ENCODE measurements at regions not wholly inside any gene's neighbourhood (a gene's known extent, or its start where the extent isn't known, plus 50 kb on each side); places are given as distances from the start of the nearest gene placed in this dataset.

DNA sequence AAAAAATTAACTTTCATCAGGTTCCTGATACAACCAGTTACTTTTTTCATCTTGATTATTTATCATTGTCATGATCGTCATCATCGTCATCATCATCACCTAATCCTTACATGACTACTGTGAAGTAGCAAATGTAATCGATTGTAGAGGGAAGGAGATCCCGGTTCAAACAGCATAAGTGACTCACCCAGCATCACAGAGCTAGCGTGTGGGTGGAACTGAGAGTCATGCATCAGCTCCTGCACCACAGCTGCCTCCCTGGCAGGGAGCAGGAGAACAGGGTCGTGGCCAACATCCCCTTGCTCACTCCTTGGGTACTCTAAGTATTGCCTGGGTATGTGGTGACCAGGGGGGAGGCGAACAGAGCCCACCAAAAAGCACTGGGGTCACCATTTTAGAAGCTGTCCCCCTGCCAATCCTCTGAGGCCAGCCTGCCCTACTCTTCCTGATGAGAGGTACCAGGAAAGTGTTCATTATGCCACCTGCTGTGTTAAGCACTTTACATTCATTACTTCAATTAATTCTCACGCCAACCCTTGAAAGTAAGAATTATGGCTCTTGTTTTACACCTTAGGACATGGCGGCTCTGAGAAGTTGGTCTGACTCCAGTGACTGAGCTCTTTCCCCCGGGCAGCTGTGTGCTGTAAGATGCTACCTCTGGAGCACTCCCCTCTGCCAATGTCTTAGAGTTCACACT is 425.2 kb downstream of the CD83 start:
- Histone ChIP-seq H3F3A (ENCODE audit: insufficient read depth, low read depth) (no peaks in the 10 kb centered on the region), H4K20me1 (ENCODE audit: insufficient read depth) (no peaks in the 10 kb centered on the region), H2AFZ (no peak overlapping the region), H3K27me3 (ENCODE audit: insufficient read depth, low read depth) (no peaks in the 10 kb centered on the region), H3K79me2 (ENCODE audit: low read depth) (no peaks in the 10 kb centered on the region), H3K4me1 (replicated peaks; ENCODE audit: insufficient read depth) (no peaks in the 10 kb centered on the region), H3K9me3 (ENCODE audit: insufficient read depth, low read depth) (no peaks in the 10 kb centered on the region), H3K27ac (no peak overlapping the region), H3K36me3 (ENCODE audit: low read depth) (no peaks in the 10 kb centered on the region), H3K9me2 (ENCODE audit: insufficient read depth) (no peaks in the 10 kb centered on the region), H3K4me3 (no peak overlapping the region), H3K4me2 (no peak overlapping the region)
- TF ChIP-seq EZH2 (IDR thresholded peaks at IDR 0.05; ENCODE audit: low read depth), result no peak
- TF ChIP-seq, protein P1, sequence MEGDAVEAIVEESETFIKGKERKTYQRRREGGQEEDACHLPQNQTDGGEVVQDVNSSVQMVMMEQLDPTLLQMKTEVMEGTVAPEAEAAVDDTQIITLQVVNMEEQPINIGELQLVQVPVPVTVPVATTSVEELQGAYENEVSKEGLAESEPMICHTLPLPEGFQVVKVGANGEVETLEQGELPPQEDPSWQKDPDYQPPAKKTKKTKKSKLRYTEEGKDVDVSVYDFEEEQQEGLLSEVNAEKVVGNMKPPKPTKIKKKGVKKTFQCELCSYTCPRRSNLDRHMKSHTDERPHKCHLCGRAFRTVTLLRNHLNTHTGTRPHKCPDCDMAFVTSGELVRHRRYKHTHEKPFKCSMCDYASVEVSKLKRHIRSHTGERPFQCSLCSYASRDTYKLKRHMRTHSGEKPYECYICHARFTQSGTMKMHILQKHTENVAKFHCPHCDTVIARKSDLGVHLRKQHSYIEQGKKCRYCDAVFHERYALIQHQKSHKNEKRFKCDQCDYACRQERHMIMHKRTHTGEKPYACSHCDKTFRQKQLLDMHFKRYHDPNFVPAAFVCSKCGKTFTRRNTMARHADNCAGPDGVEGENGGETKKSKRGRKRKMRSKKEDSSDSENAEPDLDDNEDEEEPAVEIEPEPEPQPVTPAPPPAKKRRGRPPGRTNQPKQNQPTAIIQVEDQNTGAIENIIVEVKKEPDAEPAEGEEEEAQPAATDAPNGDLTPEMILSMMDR (conservative IDR thresholded peaks at IDR 0.05), result no peak
- intact Hi-C loops (cut with micrococcal nuclease; ENCODE audit: unreplicated experiment), result no loop called here
- POLR2A ChIA-PET (ENCODE audit: unreplicated experiment), result no interaction called here
- CTCF ChIA-PET, result no interaction called here
- no peak for DNase-seq
- no TSS peak for BruUV-seq (replicated peaks)

DNA sequence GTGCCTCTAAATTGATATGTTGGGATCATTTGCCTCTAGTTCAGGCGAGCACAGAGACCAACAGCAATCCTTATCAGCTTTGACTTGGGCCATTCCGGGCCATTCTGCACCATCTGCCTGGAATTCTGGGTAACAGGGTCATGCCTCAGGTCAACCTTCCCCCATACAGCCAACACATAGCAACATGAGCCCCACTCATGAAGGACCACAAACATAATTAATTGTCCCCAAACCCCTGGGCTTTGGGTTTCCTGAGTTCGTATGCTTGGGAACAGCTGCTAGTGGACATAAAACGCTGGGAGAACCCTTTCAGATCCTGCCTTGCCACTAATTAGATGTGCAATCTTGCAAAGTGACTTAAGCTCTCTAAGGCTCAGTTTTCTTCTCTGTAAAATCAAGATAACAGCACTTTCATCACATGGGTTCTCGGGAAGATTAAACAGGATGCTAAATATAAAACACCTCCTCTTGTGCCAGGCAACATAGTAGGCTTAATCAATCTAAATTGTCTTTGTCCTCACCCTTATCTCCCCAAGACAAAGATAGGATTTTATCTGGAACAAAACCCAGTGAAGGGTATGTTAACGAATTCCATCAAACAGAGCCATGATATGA is 426.5 kb downstream of the CD83 start:
- Histone ChIP-seq H3K27me3 (ENCODE audit: insufficient read depth, low read depth) (no peaks in the 10 kb centered on the region), H3K9me3 (ENCODE audit: insufficient read depth, low read depth) (no peaks in the 10 kb centered on the region), H3K9me2 (ENCODE audit: insufficient read depth) (no peaks in the 10 kb centered on the region), H3K36me3 (ENCODE audit: low read depth) (no peaks in the 10 kb centered on the region), H4K20me1 (ENCODE audit: insufficient read depth) (no peaks in the 10 kb centered on the region), H3K4me1 (replicated peaks; ENCODE audit: insufficient read depth) (no peaks in the 10 kb centered on the region), H3K4me3 (no peak overlapping the region), H3K27ac (no peak overlapping the region), H3F3A (ENCODE audit: insufficient read depth, low read depth) (no peaks in the 10 kb centered on the region), H2AFZ (no peak overlapping the region), H3K79me2 (ENCODE audit: low read depth) (no peaks in the 10 kb centered on the region), H3K4me2 (no peak overlapping the region)
- ChIA-PET CTCF (interaction anchor here (0.6 kb wide), 1 partner anchor 166 kb away, joined by 3 read pairs; no protein-coding TSS in a partner anchor), POLR2A (ENCODE audit: unreplicated experiment) (no interaction called here)
- BruUV-seq (replicated peaks), result no TSS peak
- TF ChIP-seq, protein P1 (conservative IDR thresholded peaks at IDR 0.05), result no peak
- TF ChIP-seq EZH2 (IDR thresholded peaks at IDR 0.05; ENCODE audit: low read depth), result no peak
- intact Hi-C loops (cut with micrococcal nuclease; ENCODE audit: unreplicated experiment), result no loop called here
- no peak for DNase-seq

DNA sequence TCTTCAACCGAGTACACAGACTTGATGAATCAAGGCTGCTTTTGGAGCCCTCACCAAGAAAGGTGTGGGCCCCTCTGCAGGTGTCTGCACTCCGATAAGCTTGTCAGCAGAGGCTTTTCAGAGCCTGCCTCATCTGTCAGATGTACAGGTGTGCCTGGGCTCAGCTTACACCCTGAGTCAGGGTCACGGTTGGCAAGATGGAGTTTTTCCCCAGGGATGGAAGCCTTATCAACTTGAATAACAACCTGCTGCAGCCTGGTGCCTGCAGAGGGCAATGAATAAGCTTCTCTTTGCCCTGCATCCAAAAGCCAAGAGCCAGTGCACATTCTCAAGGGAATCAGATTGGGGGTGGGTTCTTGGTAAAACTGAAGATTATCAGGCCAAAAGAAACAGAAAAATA is 427.1 kb downstream of the CD83 start:
- Histone ChIP-seq H2AFZ (no peak overlapping the region), H3F3A (ENCODE audit: insufficient read depth, low read depth) (no peaks in the 10 kb centered on the region), H3K36me3 (ENCODE audit: low read depth) (no peaks in the 10 kb centered on the region), H3K4me2 (no peak overlapping the region), H4K20me1 (ENCODE audit: insufficient read depth) (no peaks in the 10 kb centered on the region), H3K79me2 (ENCODE audit: low read depth) (no peaks in the 10 kb centered on the region), H3K9me3 (ENCODE audit: insufficient read depth, low read depth) (no peaks in the 10 kb centered on the region), H3K27ac (no peak overlapping the region), H3K27me3 (ENCODE audit: insufficient read depth, low read depth) (no peaks in the 10 kb centered on the region), H3K9me2 (ENCODE audit: insufficient read depth) (no peaks in the 10 kb centered on the region), H3K4me3 (no peak overlapping the region), H3K4me1 (replicated peaks; ENCODE audit: insufficient read depth) (no peaks in the 10 kb centered on the region)
- ChIA-PET POLR2A (ENCODE audit: unreplicated experiment) (no interaction called here), CTCF (no interaction called here)
- intact Hi-C loops (cut with micrococcal nuclease; ENCODE audit: unreplicated experiment), result no loop called here
- no TSS peak for BruUV-seq (replicated peaks)
- TF ChIP-seq EZH2 (IDR thresholded peaks at IDR 0.05; ENCODE audit: low read depth), result no peak
- TF ChIP-seq, protein P1 (conservative IDR thresholded peaks at IDR 0.05), result no peak
- DNase-seq, result no peak
